HG03025 (cell line): ENCODE measurements at regions not wholly inside any gene's neighbourhood (a gene's known extent, or its start where the extent isn't known, plus 50 kb on each side); places are given as distances from the start of the nearest gene placed in this dataset.

Source experiments
- ATAC-seq: cut with Tn5 transposase; IDR thresholded peaks from one replicate; pipeline ENCODE4 v1.9.1; 2021; ENCODE audit warnings: mild to moderate bottlenecking, moderate library complexity; ENCODE audit not compliant: unreplicated experiment, low FRiP score

DNA sequence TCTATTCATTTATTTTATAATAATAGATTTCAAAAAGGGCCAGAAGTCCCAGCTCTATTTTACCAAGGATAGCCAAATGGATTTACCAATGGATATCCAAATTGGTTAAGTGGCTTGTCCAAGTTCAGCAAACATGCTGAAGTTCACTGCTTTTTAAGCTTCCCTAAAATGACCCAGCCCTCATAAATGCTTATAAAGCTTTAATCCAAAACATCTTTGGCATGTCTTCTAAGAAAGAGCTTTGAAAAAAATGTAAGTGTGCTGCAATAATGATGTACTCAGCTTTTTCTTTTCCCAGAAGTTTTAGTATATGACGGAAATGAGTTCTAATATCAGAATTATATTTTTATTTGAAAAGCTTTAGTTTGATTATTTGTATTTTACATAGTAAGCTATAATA, 451.5 kb upstream of the ADAMTS5 start:
- no peak for ATAC-seq

DNA sequence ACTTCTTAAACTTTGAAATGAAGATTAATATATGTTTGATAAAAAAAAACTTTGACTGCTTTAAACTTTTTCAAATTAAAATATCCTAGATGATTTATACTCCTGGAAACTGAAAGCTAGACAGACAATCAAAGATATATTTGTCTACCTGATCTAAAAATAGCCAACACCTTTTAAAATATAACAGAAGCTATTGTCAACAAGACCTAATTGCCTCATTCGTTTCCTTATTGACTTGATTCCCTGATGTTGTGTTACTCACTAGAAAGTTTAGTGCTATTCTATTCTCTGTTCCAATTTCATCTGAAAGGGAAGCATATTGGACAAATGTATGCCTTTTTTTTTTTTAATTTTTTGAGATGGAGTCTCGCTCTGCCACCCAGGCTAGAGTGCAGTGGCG, 445.6 kb upstream of the ADAMTS5 start:
- ATAC-seq = no peak

DNA sequence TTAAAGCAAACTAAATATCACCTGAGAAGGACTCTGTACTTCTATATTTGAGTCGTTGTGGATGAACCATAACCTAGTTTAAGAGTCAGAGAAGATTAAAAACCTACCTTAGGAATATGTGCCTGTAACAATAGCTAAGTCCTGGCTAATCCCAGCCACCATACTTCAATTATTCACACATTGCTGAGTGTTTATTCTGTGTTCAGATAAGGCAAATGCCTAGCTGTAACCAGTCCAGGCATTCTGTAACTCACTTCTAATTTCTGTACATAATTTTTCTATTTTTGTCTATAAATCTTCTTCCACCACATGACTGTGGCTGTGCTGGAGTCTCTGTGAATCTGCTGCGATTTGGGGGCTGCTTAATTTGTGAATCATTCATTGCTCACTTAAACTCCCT, 441.9 kb upstream of the ADAMTS5 start:
- ATAC-seq = no peak

DNA sequence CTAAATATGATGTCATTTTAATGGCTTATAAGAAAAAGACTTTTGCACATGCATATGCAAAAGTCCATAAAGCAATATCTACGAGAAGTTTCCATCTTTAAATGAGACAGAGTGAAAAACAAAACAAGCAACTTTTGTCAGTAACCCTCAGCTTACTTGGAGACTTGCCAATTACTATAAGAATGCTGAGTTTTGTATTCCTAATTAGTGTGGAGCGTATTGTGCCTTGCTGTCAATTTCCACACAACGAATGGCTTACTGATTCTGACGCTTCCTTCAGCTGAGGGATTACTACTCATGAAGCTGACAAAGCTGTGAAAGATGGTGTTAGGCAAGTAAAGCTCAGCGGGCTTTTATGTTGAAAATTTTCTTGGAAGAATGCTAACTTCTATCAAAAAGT, 440.4 kb upstream of the ADAMTS5 start:
- no peak for ATAC-seq

DNA sequence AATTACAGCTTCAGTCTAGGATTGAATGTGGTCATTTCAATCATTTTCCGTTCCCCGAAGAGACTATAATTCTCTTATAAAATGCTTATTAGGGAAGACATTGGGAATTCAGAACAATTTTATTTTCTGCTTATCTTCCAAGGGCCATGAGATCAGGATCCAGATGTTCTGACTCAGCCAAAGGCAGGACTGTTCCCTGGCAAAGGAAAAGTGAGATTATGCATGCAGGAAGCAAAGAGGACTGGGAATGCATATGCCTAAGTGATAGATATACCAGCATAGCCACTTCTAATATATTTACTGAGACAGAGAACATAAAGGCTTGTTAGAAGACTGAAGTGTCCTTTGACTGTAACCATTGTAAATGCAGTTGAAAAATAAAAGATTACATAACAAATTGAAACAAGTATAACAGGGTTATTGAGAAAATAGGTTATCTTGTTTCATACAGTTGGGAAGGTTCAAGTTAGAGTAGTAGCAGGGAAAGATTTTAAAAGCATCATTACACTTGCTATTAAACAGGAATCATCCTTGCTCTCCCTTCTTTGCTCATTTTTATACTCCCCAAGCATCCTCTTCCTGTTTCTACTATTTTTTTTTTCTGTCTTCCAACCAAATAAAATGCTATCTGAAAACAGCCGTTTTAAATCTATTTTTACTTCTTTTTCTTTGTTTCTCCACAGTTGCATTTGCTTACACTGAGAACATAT, 439.6 kb upstream of the ADAMTS5 start:
- no peak for ATAC-seq

DNA sequence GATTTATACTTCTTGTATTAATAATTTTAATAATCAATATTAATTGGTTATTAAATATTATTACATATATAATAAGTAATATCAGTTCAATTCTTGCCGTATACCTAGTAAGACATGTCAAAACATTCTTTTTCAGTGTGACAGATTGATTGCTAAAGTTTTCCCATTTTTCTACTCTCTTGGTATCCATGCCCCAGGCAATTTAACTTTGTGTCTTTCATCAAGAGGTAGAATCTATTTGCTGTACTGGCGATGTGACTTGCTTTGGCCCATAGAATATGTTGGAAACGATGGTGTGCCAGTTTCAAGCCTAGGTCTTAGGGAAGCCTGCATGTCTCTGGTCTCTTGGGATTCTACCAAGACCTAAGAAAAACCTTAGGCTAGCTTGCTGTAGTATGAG, 436.1 kb upstream of the ADAMTS5 start:
- no peak for ATAC-seq

DNA sequence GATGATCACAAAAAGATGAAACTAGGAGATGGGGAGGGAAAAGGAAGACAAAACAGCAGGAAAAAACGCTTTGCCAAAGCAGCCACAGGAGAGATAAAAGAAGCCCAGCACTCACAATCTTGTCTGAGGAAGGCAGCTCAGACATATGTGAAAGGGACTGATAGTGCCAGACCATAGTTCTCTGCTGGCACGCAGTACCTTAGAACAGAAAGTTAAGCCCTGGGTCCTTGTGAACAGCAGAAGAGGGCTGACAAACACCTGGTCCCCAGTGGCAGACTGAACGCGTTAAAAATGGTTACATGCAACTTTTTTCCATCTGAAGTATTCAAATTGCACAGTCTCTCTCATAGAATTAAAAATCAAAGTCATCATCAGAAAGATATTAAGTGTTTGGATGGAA, 433.2 kb upstream of the ADAMTS5 start:
- ATAC-seq = no peak

DNA sequence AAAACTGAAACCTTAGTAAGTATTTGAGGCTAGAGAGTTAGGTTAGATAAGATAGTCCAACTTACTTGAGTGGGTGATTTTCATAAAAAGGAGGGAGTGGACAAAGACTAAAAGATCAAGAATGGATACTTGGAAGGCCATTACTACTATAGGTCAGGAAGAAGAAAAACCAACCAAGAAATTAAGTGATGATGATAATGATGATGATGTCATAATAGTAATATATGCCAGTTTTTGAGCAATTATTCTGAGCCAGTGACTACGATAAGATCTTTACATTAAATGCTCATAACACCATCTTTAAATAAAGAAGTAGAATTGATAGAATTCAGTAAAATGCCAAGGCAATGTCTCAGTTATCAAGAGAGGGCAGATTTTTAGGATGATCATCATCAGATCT, 430.7 kb upstream of the ADAMTS5 start:
- no peak for ATAC-seq

DNA sequence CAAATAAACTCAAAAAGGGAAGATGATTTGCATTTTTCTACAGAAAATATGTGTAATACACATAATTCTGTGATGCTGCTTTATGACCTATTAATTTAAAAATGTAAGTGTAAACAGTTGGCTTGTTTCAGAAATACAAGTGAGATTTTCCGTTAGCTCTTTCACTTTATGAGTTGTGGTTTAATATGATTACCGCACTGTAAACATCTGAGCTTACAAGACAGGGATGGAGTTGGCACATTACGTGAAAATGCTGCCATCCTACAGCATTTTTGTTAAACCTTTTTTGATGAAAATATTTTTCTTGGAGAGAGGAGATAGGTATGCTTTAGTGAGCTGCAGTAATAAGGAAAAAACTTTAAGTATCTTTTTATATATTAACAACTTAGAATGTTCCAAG, 426.8 kb upstream of the ADAMTS5 start:
- ATAC-seq = no peak

DNA sequence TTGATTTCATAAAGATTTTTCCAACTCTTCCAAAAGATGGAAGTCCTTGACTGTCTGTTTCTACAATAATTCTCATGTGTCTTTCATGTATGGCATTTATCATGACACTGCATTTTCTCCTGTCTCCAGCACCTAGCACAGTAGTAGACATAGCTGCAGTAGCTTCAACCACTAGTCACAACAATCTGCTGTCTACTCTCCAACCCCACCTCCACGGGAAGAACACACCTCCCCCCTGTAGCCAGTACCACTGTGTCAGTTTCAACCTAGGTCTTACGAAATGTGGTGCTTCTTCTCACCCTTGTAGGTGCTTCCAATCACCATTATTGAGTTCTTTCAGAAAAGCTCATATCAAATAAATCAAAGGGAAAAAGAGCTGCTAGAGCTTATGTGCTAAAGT, 425.1 kb upstream of the ADAMTS5 start:
- no peak for ATAC-seq

DNA sequence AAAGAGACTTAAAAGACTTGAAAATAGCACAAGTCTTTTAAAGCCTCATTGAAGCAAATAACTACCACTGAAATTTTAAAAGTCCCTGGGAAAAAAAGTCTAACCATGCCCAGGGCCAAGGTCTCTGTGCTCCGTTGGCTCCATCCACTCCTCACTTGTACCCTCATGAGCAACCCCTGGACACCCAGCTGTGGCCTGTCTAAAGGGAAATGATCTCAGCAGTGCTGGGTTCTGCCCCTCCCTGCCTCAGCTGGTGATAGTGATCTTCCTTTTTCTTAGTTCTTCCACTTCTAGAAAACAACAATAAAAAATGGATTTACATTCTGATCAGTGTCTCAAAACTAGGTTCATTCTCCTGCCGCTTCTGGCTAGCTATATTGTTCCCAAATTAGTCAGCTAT, 423.5 kb upstream of the ADAMTS5 start:
- ATAC-seq = no peak

DNA sequence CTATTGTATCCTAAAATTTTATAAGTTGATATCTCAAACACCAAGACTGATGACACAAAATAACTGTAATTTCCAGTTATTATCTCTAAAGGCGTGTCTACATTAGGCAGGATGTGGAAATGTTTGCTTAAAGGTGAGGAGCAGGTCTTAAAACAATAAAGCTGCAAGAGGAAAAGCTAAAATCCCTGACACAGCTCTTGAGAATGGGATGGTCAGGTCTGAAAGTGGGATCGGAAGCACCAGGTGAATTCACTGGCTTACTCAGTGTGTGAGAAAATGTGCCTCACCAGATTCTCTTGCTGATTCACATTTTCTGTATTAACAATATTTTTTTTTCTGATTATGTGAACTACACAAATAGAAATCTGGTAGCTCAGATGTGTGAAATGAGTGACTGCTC, 421.9 kb upstream of the ADAMTS5 start:
- no peak for ATAC-seq

DNA sequence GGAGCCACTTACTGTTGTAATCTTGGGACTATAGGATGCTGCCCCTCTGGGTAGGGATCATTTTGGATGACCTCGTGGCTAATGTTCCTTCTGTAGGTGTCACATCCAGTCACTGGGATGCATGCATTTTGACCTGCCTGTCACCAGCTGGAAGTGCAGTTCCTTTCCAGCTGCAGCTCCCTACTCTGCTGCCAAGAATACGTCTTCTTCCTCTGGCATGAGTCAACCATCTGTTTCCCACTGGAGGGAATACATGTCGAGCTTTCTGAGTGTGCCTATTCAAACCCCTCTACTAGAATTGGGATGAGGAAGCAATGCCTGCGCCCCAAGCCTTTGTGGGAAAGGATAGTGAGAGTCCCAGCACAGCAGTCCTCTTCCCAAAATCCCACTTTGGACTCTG, 415.5 kb upstream of the ADAMTS5 start:
- ATAC-seq = no peak

DNA sequence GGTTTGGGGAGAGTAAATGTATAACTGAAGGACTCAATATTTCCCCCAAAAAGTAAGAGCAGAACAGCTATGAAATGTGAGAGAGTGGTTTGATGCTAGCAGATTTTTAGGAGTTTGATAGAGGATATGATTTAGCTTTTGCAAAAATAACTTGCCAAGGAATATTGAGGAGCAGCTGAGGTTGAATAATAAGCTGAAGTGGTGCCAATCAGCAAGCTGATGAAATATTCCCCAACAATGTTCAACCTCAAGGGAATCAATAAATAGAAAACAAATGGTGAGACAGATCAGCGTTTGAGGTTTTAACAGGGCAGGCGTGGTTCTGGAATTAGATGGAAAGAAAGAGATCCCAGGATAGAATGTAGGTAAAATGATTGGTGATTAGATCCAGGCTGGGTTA, 413.4 kb upstream of the ADAMTS5 start:
- ATAC-seq = no peak

DNA sequence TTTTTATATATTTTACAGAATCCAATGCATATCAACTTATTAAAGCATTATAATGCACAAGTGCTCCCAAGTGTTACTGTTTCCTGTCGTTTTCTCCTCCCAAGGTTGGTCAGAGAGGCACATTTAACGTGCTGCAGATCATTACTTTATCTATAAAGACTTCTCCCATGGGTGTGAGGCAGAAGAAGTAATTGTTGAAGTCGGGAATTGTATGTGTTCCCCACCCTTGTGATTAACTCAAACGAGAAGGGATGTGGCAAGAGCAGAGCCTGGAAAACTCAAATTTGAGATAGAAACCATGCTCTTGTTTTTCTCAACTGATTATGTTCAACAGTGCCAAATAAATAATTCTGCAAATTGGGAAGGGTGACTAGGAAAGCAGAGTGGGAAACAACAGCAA, 412.5 kb upstream of the ADAMTS5 start:
- no peak for ATAC-seq

DNA sequence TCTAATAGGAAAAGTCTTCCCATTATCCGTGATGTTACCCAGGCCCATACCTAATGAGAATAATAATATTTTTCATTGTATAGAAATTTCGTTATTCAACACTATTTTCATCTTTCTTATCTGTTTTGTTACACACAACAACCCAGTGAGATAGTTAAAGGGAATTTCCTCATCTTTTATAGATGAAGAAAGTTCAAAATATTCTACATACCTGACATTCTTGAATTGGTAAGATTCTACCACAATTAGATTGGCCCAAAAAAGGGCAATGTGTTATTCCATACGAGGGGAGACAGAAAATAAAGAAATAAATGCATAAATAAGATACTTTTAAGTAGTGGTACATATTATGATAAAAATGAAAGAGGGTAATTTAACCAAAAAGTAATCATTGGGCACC, 405.5 kb upstream of the ADAMTS5 start:
- no peak for ATAC-seq

DNA sequence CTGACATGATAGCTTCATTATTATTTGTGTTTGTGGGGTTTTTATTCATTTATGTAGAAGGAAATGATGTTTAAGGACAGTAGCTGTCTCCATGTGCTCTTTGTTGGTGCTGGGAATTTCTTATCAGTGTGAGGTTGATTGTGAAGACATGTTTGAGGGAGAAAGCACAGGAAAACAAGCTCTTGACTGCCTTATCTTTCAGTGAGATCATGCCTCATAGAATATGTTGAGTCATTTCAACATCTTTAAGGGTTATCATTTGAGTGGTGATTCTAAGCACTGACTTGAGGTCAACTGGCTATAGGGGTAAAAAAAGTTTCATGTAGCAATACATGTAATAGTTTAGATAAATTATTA, 405.1 kb upstream of the ADAMTS5 start:
- no peak for ATAC-seq

DNA sequence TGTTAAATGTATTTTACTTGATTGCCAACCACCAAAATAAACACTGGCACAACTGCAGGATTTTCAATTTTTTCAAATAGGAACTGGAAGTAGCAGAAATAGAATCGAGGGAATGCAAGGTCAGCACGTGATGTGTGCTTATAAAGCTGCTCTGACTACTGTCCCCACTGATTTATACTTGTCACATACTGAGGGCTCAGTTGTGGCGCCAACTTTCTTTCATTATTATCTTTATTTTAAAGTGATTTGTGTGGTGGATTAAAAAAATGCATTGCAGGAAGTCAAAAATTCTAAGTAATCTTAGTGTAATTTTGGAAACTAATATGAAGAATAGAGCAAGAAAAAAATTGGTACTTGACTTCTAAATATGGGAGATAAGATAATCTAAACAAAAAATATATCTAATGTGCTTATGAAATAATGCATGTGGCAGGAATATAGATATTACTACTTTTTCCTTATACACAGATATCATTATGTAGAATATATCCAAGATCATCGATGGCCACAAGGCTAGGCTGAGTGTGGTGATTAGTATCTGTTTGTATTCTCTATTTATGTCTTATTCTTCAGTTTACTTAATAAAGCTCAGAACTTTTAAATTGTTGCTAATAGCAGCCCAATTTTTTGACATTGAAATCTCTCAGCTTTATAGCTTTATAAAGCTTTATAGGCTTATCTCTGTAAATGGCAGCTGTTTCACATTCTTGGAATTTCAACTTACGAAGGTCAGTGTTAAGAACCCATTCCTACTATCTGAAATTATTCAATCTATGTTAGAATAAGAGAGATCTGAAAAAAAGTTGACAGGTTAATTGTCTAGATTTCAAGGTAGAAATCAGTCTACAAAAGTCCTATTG, 404.5 kb upstream of the ADAMTS5 start:
- ATAC-seq = no peak

DNA sequence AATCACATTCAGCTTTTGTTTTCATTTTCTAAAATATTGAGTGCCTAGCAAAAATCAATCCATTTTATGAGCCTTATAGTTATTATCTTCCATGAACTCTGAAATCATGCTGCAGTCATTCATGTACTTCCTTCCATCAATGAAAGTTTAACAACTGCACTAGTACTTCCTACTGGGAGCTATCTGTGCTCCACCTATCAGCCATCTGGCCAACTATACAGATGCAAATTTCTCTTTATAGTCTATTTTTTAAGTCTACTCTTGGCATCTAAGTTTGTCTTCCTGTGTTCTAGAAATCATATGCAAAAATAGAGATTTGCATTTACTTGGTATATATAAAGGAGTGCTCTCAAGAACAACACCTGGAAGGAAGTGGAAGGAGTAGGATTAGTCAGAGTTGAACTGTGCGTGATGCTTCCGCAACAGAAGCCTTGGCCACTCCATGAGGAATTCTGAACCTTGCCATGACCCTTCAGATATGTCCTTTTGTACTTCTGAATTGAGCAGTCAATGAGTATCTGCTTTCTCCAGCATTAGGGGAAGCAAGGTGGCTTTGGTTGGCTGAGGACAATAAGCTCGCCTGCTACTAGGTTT, 403.2 kb upstream of the ADAMTS5 start:
- no peak for ATAC-seq

DNA sequence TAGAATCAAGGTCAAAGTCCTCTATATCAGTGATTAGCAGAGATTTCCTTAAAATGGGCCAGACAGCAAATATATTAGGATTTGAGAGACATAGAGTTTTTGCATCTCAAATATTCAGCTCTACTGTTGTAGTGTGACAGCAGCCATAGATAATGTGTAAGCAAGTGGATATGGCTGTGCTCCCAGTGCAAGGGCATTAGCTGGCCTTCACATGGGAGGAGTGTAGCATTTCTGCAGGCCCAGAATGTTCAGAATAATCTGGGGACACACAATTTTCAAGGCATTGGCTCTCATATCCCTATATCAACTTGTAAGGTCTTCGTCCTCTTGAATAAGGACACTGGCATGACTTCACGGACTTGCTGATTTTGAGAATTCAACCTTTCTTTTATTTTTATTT, 402.3 kb upstream of the ADAMTS5 start:
- ATAC-seq = no peak

DNA sequence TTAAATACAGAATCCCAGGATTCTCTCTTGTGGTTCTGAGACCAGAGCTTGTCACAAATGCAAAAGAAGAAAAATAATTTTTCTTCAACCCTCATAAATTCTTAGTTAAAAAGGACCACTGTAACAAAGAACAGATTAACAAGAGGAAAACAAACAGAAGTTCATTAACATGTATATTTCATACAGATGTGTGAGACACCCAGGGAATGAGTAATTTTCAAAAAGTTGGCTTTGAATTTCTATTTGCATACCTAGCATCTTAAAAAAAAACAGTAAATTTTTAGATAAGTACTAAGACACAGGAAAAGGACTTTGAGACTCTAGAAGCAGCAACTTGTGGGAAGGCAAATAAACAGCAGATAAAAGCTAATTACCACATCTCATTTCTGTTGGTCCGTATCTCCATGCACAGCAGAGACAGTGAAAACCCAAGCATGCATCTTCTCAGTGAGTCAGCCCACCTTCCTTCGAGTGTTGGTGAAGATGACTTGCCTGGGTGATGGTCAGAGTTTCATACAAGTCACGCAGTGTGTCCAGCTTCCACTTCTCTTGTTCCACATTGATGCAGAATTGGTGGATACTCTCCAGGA, 399.9 kb upstream of the ADAMTS5 start:
- ATAC-seq = no peak

DNA sequence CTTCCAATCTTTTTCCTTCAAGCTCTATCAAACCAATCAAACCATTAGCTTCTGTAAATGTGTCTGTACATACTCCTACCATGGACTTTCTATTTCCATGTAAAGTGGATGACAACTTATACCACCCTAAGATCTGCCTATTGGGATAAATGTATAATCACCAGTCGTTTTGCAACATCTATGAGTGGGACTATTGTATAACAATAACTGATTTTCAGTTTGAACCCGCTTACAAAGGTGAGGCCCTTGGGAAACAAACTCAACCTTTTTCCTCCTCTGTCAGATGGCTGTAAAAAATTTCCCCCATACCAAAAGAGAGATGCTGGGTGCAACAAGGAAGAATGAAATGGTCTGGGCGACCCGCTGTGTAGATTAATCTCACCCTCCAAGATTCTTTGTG, 399.1 kb upstream of the ADAMTS5 start:
- no peak for ATAC-seq
